ENCODE measurements at regions not wholly inside any gene's neighbourhood (a gene's known extent, or its start where the extent isn't known, plus 50 kb on each side); places are given as distances from the start of the nearest gene placed in this dataset.

DNA sequence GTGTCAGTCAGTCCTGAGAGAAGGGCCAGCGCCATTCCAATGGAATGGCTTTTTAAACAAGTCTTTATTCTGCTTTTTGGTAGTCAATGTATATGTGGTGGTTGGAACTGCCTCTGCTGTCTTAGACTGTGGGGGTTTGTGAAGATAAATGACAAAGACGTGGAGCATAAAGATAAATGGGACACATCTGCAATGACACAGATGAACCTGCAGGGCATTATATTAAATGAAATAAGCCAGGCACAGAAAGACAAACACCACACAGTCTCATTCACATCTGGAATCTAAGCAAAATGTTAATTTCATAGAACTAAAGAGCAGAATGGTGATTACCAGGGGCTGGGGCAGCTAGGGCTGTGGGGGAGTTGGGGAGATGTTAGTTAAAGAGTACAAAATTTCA is 912.8 kb upstream of the MAN1A1 start:
- in situ Hi-C loops (cut with HindIII; ENCODE audit: low pct_unique_long_range_greater_than_20kb, low sequenced_read_pairs): no loop called here

DNA sequence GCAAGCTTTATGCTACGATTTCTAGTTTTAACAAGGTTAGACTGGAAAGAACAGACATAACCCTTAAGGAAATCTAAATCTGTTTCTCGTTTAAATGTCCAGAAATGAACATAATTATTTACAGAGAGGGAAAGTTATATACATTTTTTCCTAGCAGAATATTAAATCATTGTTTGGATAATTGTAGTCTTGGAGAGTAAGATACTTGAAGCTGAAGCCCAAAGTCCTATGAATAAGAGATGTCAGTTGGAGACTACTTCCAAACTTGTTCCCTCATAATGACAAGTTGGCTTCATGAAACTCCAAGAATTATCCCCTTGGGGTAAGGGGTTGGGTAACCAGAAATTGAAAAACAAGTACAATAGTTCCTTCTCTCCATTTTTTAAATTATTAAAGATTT is 911.1 kb upstream of the MAN1A1 start:
- in situ Hi-C loops (cut with HindIII; ENCODE audit: low pct_unique_long_range_greater_than_20kb, low sequenced_read_pairs) (no loop called here), intact Hi-C loops (cut with micrococcal nuclease; ENCODE audit: unreplicated experiment) (no loop called here)
- TF ChIP-seq POLR2AphosphoS5 (IDR thresholded peaks at IDR 0.05; ENCODE audit: low read depth, low read length): no peak
- TF ChIP-seq, protein P1, sequence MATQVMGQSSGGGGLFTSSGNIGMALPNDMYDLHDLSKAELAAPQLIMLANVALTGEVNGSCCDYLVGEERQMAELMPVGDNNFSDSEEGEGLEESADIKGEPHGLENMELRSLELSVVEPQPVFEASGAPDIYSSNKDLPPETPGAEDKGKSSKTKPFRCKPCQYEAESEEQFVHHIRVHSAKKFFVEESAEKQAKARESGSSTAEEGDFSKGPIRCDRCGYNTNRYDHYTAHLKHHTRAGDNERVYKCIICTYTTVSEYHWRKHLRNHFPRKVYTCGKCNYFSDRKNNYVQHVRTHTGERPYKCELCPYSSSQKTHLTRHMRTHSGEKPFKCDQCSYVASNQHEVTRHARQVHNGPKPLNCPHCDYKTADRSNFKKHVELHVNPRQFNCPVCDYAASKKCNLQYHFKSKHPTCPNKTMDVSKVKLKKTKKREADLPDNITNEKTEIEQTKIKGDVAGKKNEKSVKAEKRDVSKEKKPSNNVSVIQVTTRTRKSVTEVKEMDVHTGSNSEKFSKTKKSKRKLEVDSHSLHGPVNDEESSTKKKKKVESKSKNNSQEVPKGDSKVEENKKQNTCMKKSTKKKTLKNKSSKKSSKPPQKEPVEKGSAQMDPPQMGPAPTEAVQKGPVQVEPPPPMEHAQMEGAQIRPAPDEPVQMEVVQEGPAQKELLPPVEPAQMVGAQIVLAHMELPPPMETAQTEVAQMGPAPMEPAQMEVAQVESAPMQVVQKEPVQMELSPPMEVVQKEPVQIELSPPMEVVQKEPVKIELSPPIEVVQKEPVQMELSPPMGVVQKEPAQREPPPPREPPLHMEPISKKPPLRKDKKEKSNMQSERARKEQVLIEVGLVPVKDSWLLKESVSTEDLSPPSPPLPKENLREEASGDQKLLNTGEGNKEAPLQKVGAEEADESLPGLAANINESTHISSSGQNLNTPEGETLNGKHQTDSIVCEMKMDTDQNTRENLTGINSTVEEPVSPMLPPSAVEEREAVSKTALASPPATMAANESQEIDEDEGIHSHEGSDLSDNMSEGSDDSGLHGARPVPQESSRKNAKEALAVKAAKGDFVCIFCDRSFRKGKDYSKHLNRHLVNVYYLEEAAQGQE (IDR thresholded peaks at IDR 0.05; ENCODE audit: insufficient read depth in 1 of 2, low read depth in 2 of 2, low read length in 1 of 2): no peak
- TF ChIP-seq, protein P2, sequence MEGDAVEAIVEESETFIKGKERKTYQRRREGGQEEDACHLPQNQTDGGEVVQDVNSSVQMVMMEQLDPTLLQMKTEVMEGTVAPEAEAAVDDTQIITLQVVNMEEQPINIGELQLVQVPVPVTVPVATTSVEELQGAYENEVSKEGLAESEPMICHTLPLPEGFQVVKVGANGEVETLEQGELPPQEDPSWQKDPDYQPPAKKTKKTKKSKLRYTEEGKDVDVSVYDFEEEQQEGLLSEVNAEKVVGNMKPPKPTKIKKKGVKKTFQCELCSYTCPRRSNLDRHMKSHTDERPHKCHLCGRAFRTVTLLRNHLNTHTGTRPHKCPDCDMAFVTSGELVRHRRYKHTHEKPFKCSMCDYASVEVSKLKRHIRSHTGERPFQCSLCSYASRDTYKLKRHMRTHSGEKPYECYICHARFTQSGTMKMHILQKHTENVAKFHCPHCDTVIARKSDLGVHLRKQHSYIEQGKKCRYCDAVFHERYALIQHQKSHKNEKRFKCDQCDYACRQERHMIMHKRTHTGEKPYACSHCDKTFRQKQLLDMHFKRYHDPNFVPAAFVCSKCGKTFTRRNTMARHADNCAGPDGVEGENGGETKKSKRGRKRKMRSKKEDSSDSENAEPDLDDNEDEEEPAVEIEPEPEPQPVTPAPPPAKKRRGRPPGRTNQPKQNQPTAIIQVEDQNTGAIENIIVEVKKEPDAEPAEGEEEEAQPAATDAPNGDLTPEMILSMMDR (IDR thresholded peaks at IDR 0.05): no peak
- TF ChIP-seq TCF7L2 (IDR thresholded peaks at IDR 0.05; ENCODE audit: low read depth, low read length): no peak
- TF ChIP-seq SIN3A (IDR thresholded peaks at IDR 0.05; ENCODE audit: borderline replicate concordance, insufficient read depth, low read depth, low read length): no peak
- Histone ChIP-seq H3K4me1 (ENCODE audit: control insufficient read depth, insufficient read depth, low read length) (no peaks in the 10 kb centered on the region), H3K4me3 (ENCODE audit: low read depth in 2 of 2, low read length in 2 of 2) (no peak overlapping the region), H3K9me3 (ENCODE audit: control insufficient read depth, insufficient read depth, low read depth, low read length) (0 out of 2 replicates have a peak, but pooled peaks cover 4% of the 10 kb centered on the region), H3K36me3 (ENCODE audit: control insufficient read depth, insufficient read depth, low read length) (no peaks in the 10 kb centered on the region), H3K27ac (ENCODE audit: low read length) (no peak overlapping the region), H3K27me3 (ENCODE audit: control insufficient read depth, insufficient read depth, low read length) (no peaks in the 10 kb centered on the region)
- ATAC-seq (no peak), DNase-seq (ENCODE audit: low read depth, low spot score) (no peak)
- no TSS peak for BruUV-seq (replicated peaks)
- CTCF ChIA-PET: no interaction called here
- POLR2A ChIA-PET: no interaction called here

More for the DNA sequence above, 912.8 kb upstream of the MAN1A1 start:
- Histone ChIP-seq H3K4me1 (ENCODE audit: control insufficient read depth, insufficient read depth, low read length) (no peaks in the 10 kb centered on the region), H3K4me3 (ENCODE audit: low read depth in 2 of 2, low read length in 2 of 2) (no peak overlapping the region), H3K9me3 (ENCODE audit: control insufficient read depth, insufficient read depth, low read depth, low read length) (no peaks in the 10 kb centered on the region), H3K36me3 (ENCODE audit: control insufficient read depth, insufficient read depth, low read length) (no peaks in the 10 kb centered on the region), H3K27ac (ENCODE audit: low read length) (no peak overlapping the region), H3K27me3 (ENCODE audit: control insufficient read depth, insufficient read depth, low read length) (no peaks in the 10 kb centered on the region)
- ATAC-seq (no peak), DNase-seq (ENCODE audit: low read depth, low spot score) (no peak)
- intact Hi-C loops (cut with micrococcal nuclease; ENCODE audit: unreplicated experiment): no loop called here
- CTCF ChIA-PET: no interaction called here
- no TSS peak for BruUV-seq (replicated peaks)
- TF ChIP-seq TCF7L2 (IDR thresholded peaks at IDR 0.05; ENCODE audit: low read depth, low read length) (no peak), SIN3A (IDR thresholded peaks at IDR 0.05; ENCODE audit: borderline replicate concordance, insufficient read depth, low read depth, low read length) (no peak), POLR2AphosphoS5 (IDR thresholded peaks at IDR 0.05; ENCODE audit: low read depth, low read length) (no peak)
- TF ChIP-seq, protein P1 (IDR thresholded peaks at IDR 0.05; ENCODE audit: insufficient read depth in 1 of 2, low read depth in 2 of 2, low read length in 1 of 2): no peak
- TF ChIP-seq, protein P2 (IDR thresholded peaks at IDR 0.05): no peak
- POLR2A ChIA-PET: no interaction called here
